ENCODE measurements at regions not wholly inside any gene's neighbourhood (a gene's known extent, or its start where the extent isn't known, plus 50 kb on each side); places are given as distances from the start of the nearest gene placed in this dataset.

- Histone ChIP-seq H3K27me3 (ENCODE audit: control insufficient read depth, insufficient read depth, low read length) (no peaks in the 10 kb centered on the region), H3K9me3 (ENCODE audit: control insufficient read depth, low read depth, low read length) (no peaks in the 10 kb centered on the region), H3K4me1 (ENCODE audit: control insufficient read depth, insufficient read depth, low read length) (no peaks in the 10 kb centered on the region), H3K4me3 (ENCODE audit: low read length) (no peak overlapping the region), H3K36me3 (ENCODE audit: control insufficient read depth, insufficient read depth, low read length) (no peaks in the 10 kb centered on the region), H3K27ac (ENCODE audit: low read length) (no peak overlapping the region)
- no peak for DNase-seq
- no CpG with 5 or more reads among the region's 3 CpGs for WGBS (ENCODE audit: insufficient coverage, low lambda C conversion rate)
These were observed 106.8 kb downstream of the GLRX3 start for GRCh38 chr10:130243015-130243414.

GRCh38 chr10:130244031-130244927 is 108.1 kb downstream of the GLRX3 start:
- no peak overlapping the region for H3K27ac ChIP-seq (ENCODE audit: low read length)
- no peaks in the 10 kb centered on the region for H3K9me3 ChIP-seq (ENCODE audit: control insufficient read depth, low read depth, low read length)
- no peak overlapping the region for H3K4me3 ChIP-seq (ENCODE audit: low read length)
- WGBS (ENCODE audit: insufficient coverage, low lambda C conversion rate): no CpG with 5 or more reads among the region's 16 CpGs
- DNase-seq: peak in 1 of 2 donors; percentile 5
- no peaks in the 10 kb centered on the region for H3K4me1 ChIP-seq (ENCODE audit: control insufficient read depth, insufficient read depth, low read length)
- no peaks in the 10 kb centered on the region for H3K27me3 ChIP-seq (ENCODE audit: control insufficient read depth, insufficient read depth, low read length)
- H3K36me3 ChIP-seq (ENCODE audit: control insufficient read depth, insufficient read depth, low read length): no peaks in the 10 kb centered on the region

DNA sequence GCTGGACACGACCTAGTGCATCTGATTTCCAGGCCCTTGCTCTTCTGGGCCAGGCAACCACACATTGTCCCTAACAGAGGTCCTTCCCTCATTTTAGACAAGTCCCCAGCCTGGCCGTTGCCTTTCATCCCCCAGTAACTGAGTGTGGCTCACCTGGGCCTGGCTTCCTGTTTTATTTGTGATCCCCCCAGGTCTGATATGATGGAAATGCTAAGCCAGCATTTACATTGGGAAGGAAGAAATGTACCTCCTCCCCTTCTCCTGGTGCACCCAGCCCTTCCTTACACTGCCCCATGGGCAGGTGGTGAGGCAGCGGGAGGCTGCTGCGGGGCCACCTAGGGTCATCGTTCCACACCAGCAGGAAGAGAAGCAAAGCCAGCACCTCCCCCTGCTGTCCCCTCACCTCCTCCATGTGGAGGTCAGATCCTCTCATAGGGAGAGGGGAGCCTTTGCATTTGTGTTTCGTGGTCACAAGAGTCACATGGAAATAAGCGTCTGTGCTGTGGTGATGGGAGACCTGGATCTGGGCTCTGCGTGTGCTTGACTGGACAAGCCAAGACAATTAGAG is 108.8 kb downstream of the GLRX3 start:
- Histone ChIP-seq H3K27ac (ENCODE audit: low read length) (no peak overlapping the region), H3K4me3 (ENCODE audit: low read length) (no peak overlapping the region), H3K9me3 (ENCODE audit: control insufficient read depth, low read depth, low read length) (no peaks in the 10 kb centered on the region), H3K36me3 (ENCODE audit: control insufficient read depth, insufficient read depth, low read length) (no peaks in the 10 kb centered on the region), H3K4me1 (ENCODE audit: control insufficient read depth, insufficient read depth, low read length) (no peaks in the 10 kb centered on the region), H3K27me3 (ENCODE audit: control insufficient read depth, insufficient read depth, low read length) (no peaks in the 10 kb centered on the region)
- no CpG with 5 or more reads among the region's 8 CpGs for WGBS (ENCODE audit: insufficient coverage, low lambda C conversion rate)
- DNase-seq: no peak

GRCh38 chr10:130246113-130246512 is 109.9 kb downstream of the GLRX3 start:
- Histone ChIP-seq H3K27ac (ENCODE audit: low read length) (no peak overlapping the region), H3K36me3 (ENCODE audit: control insufficient read depth, insufficient read depth, low read length) (no peaks in the 10 kb centered on the region), H3K9me3 (ENCODE audit: control insufficient read depth, low read depth, low read length) (no peaks in the 10 kb centered on the region), H3K27me3 (ENCODE audit: control insufficient read depth, insufficient read depth, low read length) (no peaks in the 10 kb centered on the region), H3K4me1 (ENCODE audit: control insufficient read depth, insufficient read depth, low read length) (no peaks in the 10 kb centered on the region), H3K4me3 (ENCODE audit: low read length) (no peak overlapping the region)
- no CpG with 5 or more reads among the region's 4 CpGs for WGBS (ENCODE audit: insufficient coverage, low lambda C conversion rate)
- DNase-seq: no peak

- H3K27ac ChIP-seq (ENCODE audit: low read length): no peak overlapping the region
- no peaks in the 10 kb centered on the region for H3K27me3 ChIP-seq (ENCODE audit: control insufficient read depth, insufficient read depth, low read length)
- no peak for DNase-seq
- no peaks in the 10 kb centered on the region for H3K4me1 ChIP-seq (ENCODE audit: control insufficient read depth, insufficient read depth, low read length)
- WGBS (ENCODE audit: insufficient coverage, low lambda C conversion rate): no CpG with 5 or more reads among the region's 3 CpGs
- no peaks in the 10 kb centered on the region for H3K9me3 ChIP-seq (ENCODE audit: control insufficient read depth, low read depth, low read length)
- no peaks in the 10 kb centered on the region for H3K36me3 ChIP-seq (ENCODE audit: control insufficient read depth, insufficient read depth, low read length)
- H3K4me3 ChIP-seq (ENCODE audit: low read length): no peak overlapping the region
These were observed 113.9 kb downstream of the GLRX3 start for GRCh38 chr10:130250127-130250526.

DNA sequence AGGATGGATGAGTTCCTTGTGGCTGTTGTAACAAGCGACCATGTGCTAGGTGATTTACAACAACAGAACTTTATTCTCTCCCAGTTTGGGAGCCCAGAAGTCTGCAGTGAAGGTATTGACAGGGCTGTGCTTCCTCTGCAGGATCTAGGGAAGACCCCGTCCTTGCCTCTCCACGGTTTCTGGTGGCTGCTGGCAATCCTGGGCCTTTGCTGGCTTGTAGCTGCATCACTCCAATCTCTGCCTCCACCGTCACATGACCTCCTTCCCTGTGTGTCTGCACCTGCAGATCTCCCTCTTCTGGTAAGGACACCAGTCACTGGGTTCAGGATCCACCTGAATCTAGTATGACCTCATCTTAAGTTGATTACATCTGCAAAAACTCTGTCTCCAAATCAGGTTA is 115.6 kb downstream of the GLRX3 start:
- H3K9me3 ChIP-seq (ENCODE audit: control insufficient read depth, low read depth, low read length): no peaks in the 10 kb centered on the region
- no peaks in the 10 kb centered on the region for H3K27me3 ChIP-seq (ENCODE audit: control insufficient read depth, insufficient read depth, low read length)
- no peaks in the 10 kb centered on the region for H3K36me3 ChIP-seq (ENCODE audit: control insufficient read depth, insufficient read depth, low read length)
- H3K27ac ChIP-seq (ENCODE audit: low read length): no peak overlapping the region
- no peak for DNase-seq
- H3K4me3 ChIP-seq (ENCODE audit: low read length): no peak overlapping the region
- WGBS (ENCODE audit: insufficient coverage, low lambda C conversion rate): no CpG with 5 or more reads among the region's 4 CpGs
- H3K4me1 ChIP-seq (ENCODE audit: control insufficient read depth, insufficient read depth, low read length): no peaks in the 10 kb centered on the region

- Histone ChIP-seq H3K4me1 (ENCODE audit: control insufficient read depth, insufficient read depth, low read length) (no peaks in the 10 kb centered on the region), H3K4me3 (ENCODE audit: low read length) (no peak overlapping the region), H3K36me3 (ENCODE audit: control insufficient read depth, insufficient read depth, low read length) (no peaks in the 10 kb centered on the region), H3K9me3 (ENCODE audit: control insufficient read depth, low read depth, low read length) (no peaks in the 10 kb centered on the region), H3K27me3 (ENCODE audit: control insufficient read depth, insufficient read depth, low read length) (no peaks in the 10 kb centered on the region), H3K27ac (ENCODE audit: low read length) (no peak overlapping the region)
- DNase-seq: no peak
- WGBS (ENCODE audit: insufficient coverage, low lambda C conversion rate): no CpG with 5 or more reads among the region's 13 CpGs
These were observed 118.1 kb downstream of the GLRX3 start for GRCh38 chr10:130254243-130254642.

- Histone ChIP-seq H3K4me1 (ENCODE audit: control insufficient read depth, insufficient read depth, low read length) (no peaks in the 10 kb centered on the region), H3K36me3 (ENCODE audit: control insufficient read depth, insufficient read depth, low read length) (no peaks in the 10 kb centered on the region), H3K27me3 (ENCODE audit: control insufficient read depth, insufficient read depth, low read length) (no peaks in the 10 kb centered on the region), H3K9me3 (ENCODE audit: control insufficient read depth, low read depth, low read length) (no peaks in the 10 kb centered on the region), H3K27ac (ENCODE audit: low read length) (no peak overlapping the region), H3K4me3 (ENCODE audit: low read length) (no peak overlapping the region)
- no CpG with 5 or more reads among the region's 5 CpGs for WGBS (ENCODE audit: insufficient coverage, low lambda C conversion rate)
- DNase-seq: no peak
These were observed 118.5 kb downstream of the GLRX3 start for GRCh38 chr10:130254662-130255061.

GRCh38 chr10:130255777-130256176 is 119.6 kb downstream of the GLRX3 start:
- Histone ChIP-seq H3K36me3 (ENCODE audit: control insufficient read depth, insufficient read depth, low read length) (no peaks in the 10 kb centered on the region), H3K4me3 (ENCODE audit: low read length) (no peak overlapping the region), H3K9me3 (ENCODE audit: control insufficient read depth, low read depth, low read length) (no peaks in the 10 kb centered on the region), H3K4me1 (ENCODE audit: control insufficient read depth, insufficient read depth, low read length) (no peaks in the 10 kb centered on the region), H3K27me3 (ENCODE audit: control insufficient read depth, insufficient read depth, low read length) (no peaks in the 10 kb centered on the region), H3K27ac (ENCODE audit: low read length) (no peak overlapping the region)
- no CpG with 5 or more reads among the region's 5 CpGs for WGBS (ENCODE audit: insufficient coverage, low lambda C conversion rate)
- DNase-seq: no peak

DNA sequence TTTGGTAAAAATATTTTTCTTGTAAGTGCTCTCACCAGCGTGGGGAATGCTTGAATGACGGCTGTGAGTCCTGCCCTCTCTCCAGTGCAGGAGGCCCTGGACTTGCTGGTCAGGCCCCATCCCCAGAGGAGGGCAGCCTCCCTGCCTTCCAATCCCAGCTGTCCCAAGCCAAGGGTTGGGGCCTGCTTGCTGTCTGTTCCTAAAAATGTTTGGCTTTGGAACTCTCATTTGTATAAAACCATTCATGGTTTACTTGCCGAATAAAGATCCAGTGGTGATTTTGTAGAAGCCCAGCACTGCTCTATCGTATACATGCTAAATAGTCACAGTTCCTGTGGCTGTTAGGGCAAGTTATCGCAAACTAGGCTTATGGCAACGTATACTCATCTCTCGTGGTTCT is 121.7 kb downstream of the GLRX3 start:
- H3K9me3 ChIP-seq (ENCODE audit: control insufficient read depth, low read depth, low read length): peaks cover 2% of the 10 kb centered on the region
- H3K4me3 ChIP-seq (ENCODE audit: low read length): no peak overlapping the region
- no peaks in the 10 kb centered on the region for H3K4me1 ChIP-seq (ENCODE audit: control insufficient read depth, insufficient read depth, low read length)
- H3K27ac ChIP-seq (ENCODE audit: low read length): no peak overlapping the region
- H3K36me3 ChIP-seq (ENCODE audit: control insufficient read depth, insufficient read depth, low read length): no peaks in the 10 kb centered on the region
- WGBS (ENCODE audit: insufficient coverage, low lambda C conversion rate): no CpG with 5 or more reads among the region's 7 CpGs
- H3K27me3 ChIP-seq (ENCODE audit: control insufficient read depth, insufficient read depth, low read length): no peaks in the 10 kb centered on the region
- no peak for DNase-seq

DNA sequence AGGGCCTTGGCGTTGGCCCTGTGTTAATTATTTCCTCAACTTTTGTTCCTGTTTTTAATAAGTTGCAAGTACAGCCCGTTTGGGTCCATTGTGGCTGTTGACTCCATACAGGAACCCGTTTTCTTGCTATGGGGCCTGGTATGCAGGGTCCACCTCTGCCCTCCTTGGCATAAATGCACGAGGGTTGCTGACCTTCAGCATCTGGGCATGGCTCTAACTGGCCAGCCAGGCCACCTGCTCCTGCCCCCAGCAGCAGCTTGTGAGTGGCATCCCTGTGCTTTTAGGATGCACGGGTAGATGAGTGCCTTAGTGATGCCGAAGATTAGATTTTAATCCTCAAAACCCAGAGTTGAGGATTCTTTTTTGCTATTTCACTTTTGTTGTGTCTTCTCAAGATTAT is 123.2 kb downstream of the GLRX3 start:
- WGBS (ENCODE audit: insufficient coverage, low lambda C conversion rate): 100% methylated on average over 2 of the region's 6 CpGs
- no peak for DNase-seq
- H3K36me3 ChIP-seq (ENCODE audit: control insufficient read depth, insufficient read depth, low read length): no peaks in the 10 kb centered on the region
- H3K27me3 ChIP-seq (ENCODE audit: control insufficient read depth, insufficient read depth, low read length): no peaks in the 10 kb centered on the region
- H3K4me1 ChIP-seq (ENCODE audit: control insufficient read depth, insufficient read depth, low read length): no peaks in the 10 kb centered on the region
- no peak overlapping the region for H3K4me3 ChIP-seq (ENCODE audit: low read length)
- H3K9me3 ChIP-seq (ENCODE audit: control insufficient read depth, low read depth, low read length): peaks cover 5% of the 10 kb centered on the region
- no peak overlapping the region for H3K27ac ChIP-seq (ENCODE audit: low read length)
